Fibroblast of the conjunctiva (primary cell): ENCODE measurements at regions not wholly inside any gene's neighbourhood (a gene's known extent, or its start where the extent isn't known, plus 50 kb on each side); places are given as distances from the start of the nearest gene placed in this dataset.
"Not testable (repeated sequence)": the region's sequence is repeated elsewhere in the genome, so short reads cannot be mapped to it uniquely, and the experiment has no call there.

Source experiments
- DNase-seq: peaks from one replicate; pipeline ENCODE4 v3.0.0-alpha.2; 2010; ENCODE audit warnings: low read depth

GRCh38 chrX:109878236-109878635, 124.7 kb upstream of the TMEM164 start:
- DNase-seq = no peak

GRCh38 chrX:109879991-109880390, 122.9 kb upstream of the TMEM164 start:
- DNase-seq = no peak

GRCh38 chrX:109880629-109881028, 122.3 kb upstream of the TMEM164 start:
- no peak for DNase-seq

GRCh38 chrX:109886122-109886761, 116.7 kb upstream of the TMEM164 start:
- peak; percentile 38 for DNase-seq

GRCh38 chrX:109889289-109890006, 113.5 kb upstream of the TMEM164 start:
- DNase-seq = no peak

GRCh38 chrX:109890300-109890699, 112.6 kb upstream of the TMEM164 start:
- no peak for DNase-seq

GRCh38 chrX:109890910-109891502, 111.9 kb upstream of the TMEM164 start:
- peak; percentile 46 for DNase-seq

GRCh38 chrX:109896024-109896423, 106.9 kb upstream of the TMEM164 start:
- not testable (repeated sequence) for DNase-seq

- DNase-seq = no peak
Observed at GRCh38 chrX:109902665-109903064, 100.2 kb upstream of the TMEM164 start.

- no peak for DNase-seq
Observed at GRCh38 chrX:109911046-109911445, 91.9 kb upstream of the TMEM164 start.

- DNase-seq = not testable (repeated sequence)
Observed at GRCh38 chrX:109912993-109913392, 89.9 kb upstream of the TMEM164 start.

- no peak for DNase-seq
Observed at GRCh38 chrX:109914114-109914849, 88.6 kb upstream of the TMEM164 start.

GRCh38 chrX:109918753-109919152, 84.2 kb upstream of the TMEM164 start:
- DNase-seq = no peak

- DNase-seq = no peak
Observed at GRCh38 chrX:109920325-109920724, 82.6 kb upstream of the TMEM164 start.

GRCh38 chrX:109920868-109921267, 82.0 kb upstream of the TMEM164 start:
- no peak for DNase-seq

- DNase-seq = no peak
Observed at GRCh38 chrX:109922190-109922589, 80.7 kb upstream of the TMEM164 start.

GRCh38 chrX:109925003-109925402, 77.9 kb upstream of the TMEM164 start:
- DNase-seq = not testable (repeated sequence)

- no peak for DNase-seq
Observed at GRCh38 chrX:109925656-109926055, 77.3 kb upstream of the TMEM164 start.

GRCh38 chrX:109926118-109926517, 76.8 kb upstream of the TMEM164 start:
- no peak for DNase-seq

GRCh38 chrX:109926743-109927662, 75.9 kb upstream of the TMEM164 start:
- no peak for DNase-seq

GRCh38 chrX:109927663-109928273, 75.1 kb upstream of the TMEM164 start:
- no peak for DNase-seq
